GM12878 (cell line): ENCODE measurements at regions not wholly inside any gene's neighbourhood (a gene's known extent, or its start where the extent isn't known, plus 50 kb on each side); places are given as distances from the start of the nearest gene placed in this dataset.

Experiments used
- ATF3 ChIP-seq: IDR thresholded peaks from 2 replicates; pipeline ENCODE4 v1.6.1; 2011; ENCODE audit warnings: low read depth, mild to moderate bottlenecking, low read length, moderate library complexity, borderline replicate concordance; ENCODE audit errors: extremely low read depth
- EP300 ChIP-seq, 2 experiments: fragments of 150-350 bp in 1 of 2; IDR thresholded peaks; 2 replicates each; pipeline ENCODE4 v1.6.1; 2011 to 2012; ENCODE audit warnings: low read depth in 2 of 2, low read length in 2 of 2, borderline replicate concordance in 1 of 2, improper control_type of control experiment in 1 of 2, inconsistent platforms in 1 of 2; ENCODE audit not compliant: control insufficient read depth in 1 of 2
- EZH2 ChIP-seq: IDR thresholded peaks from 2 replicates; pipeline ENCODE4 v1.6.1; 2012; ENCODE audit warnings: low read depth, mild to moderate bottlenecking, control low read depth, inconsistent platforms, low read length, borderline replicate concordance; ENCODE audit not compliant: control insufficient read depth
- POLR2A ChIP-seq: IDR thresholded peaks from 2 replicates; pipeline ENCODE4 v1.6.1; 2011; ENCODE audit warnings: low read depth, mild to moderate bottlenecking, low read length
- SP1 ChIP-seq: IDR thresholded peaks from one replicate; pipeline ENCODE4 v1.6.1; 2011; ENCODE audit warnings: low read depth, low read length
- TF ChIP-seq, protein P1 (sequence below), 3 experiments: IDR thresholded peaks in 2 of 3; conservative IDR thresholded peaks in 1 of 3; 2 replicates each; pipeline ENCODE4 v1.5.1; 2011; ENCODE audit warnings: low read depth in 3 of 3, low read length in 3 of 3, mild to moderate bottlenecking in 3 of 3, control low read depth in 2 of 3, moderate library complexity in 2 of 3, inconsistent platforms in 1 of 3, mixed read lengths in 1 of 3; ENCODE audit not compliant: control insufficient read depth in 2 of 3, insufficient read depth in 1 of 3; ENCODE audit errors: extremely low read depth in 1 of 3

DNA sequence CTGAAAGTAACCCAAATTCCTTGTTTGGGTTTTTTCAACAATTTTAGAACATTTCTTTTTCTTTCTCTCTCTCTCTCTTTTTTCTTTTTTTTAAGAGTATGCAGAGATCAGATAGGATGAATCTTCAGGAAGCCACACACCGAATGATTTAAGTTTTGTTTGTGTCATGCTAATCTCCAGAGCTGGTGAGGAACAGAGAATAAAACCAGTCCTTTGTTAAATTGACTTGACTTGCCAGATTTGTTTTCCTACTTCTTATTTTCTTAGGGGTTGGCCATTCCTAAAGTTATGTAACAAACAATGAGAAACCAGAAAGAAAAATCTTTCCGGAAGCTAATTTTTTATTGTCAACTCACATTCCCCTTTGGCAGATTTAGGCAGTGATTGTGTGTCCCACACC lies 1669.3 kb upstream of the CDH6 start:
- TF ChIP-seq ATF3 (no peak), POLR2A (no peak), SP1 (no peak), EZH2 (no peak), EP300 (IDR thresholded peaks at IDR 0.05; ENCODE audit: borderline replicate concordance in 1 of 2, control insufficient read depth in 1 of 2, low read depth in 2 of 2, low read length in 2 of 2) (no peak)
- TF ChIP-seq, protein P1, sequence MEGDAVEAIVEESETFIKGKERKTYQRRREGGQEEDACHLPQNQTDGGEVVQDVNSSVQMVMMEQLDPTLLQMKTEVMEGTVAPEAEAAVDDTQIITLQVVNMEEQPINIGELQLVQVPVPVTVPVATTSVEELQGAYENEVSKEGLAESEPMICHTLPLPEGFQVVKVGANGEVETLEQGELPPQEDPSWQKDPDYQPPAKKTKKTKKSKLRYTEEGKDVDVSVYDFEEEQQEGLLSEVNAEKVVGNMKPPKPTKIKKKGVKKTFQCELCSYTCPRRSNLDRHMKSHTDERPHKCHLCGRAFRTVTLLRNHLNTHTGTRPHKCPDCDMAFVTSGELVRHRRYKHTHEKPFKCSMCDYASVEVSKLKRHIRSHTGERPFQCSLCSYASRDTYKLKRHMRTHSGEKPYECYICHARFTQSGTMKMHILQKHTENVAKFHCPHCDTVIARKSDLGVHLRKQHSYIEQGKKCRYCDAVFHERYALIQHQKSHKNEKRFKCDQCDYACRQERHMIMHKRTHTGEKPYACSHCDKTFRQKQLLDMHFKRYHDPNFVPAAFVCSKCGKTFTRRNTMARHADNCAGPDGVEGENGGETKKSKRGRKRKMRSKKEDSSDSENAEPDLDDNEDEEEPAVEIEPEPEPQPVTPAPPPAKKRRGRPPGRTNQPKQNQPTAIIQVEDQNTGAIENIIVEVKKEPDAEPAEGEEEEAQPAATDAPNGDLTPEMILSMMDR (IDR thresholded peaks at IDR 0.05 in 2 of 3, conservative IDR thresholded peaks at IDR 0.05 in 1 of 3; ENCODE audit: control insufficient read depth in 2 of 3, extremely low read depth in 1 of 3, insufficient read depth in 1 of 3, low read depth in 3 of 3, low read length in 3 of 3): no peak
